Activated CD4-positive, alpha-beta T cell treated with anti-CD3 and anti-CD28 coated beads, Interleukin-2, amount 10 ng/mL, durations not matched to agents 24 days and 14 days (primary cell): ENCODE measurements at regions not wholly inside any gene's neighbourhood (a gene's known extent, or its start where the extent isn't known, plus 50 kb on each side); places are given as distances from the start of the nearest gene placed in this dataset.
A peak's percentile ranks its signal among the peaks of the same experiment; 100 is the strongest.
"Not testable (repeated sequence)": the region's sequence is repeated elsewhere in the genome, so short reads cannot be mapped to it uniquely, and the experiment has no call there.

Source experiments
- DNase-seq: peaks from one replicate; pipeline ENCODE4 v3.0.0; 2022
- H3K27ac Mint-ChIP-seq: one replicate; pipeline ENCODE4 v1.8.0; 2022; ENCODE audit warnings: mild to moderate bottlenecking, mixed read lengths
- H3K27me3 Mint-ChIP-seq: one replicate; pipeline ENCODE4 v1.8.0; 2022; ENCODE audit warnings: mixed read lengths
- H3K36me3 Mint-ChIP-seq: one replicate; pipeline ENCODE4 v1.8.0; 2022; ENCODE audit warnings: low read depth, mild to moderate bottlenecking, mixed read lengths
- H3K4me1 Mint-ChIP-seq: one replicate; pipeline ENCODE4 v1.8.0; 2021; ENCODE audit warnings: mixed read lengths
- H3K4me3 Mint-ChIP-seq: one replicate; pipeline ENCODE4 v1.8.0; 2022; ENCODE audit warnings: mild to moderate bottlenecking, moderate library complexity, mixed read lengths
- H3K9me3 Mint-ChIP-seq: one replicate; pipeline ENCODE4 v1.8.0; 2021; ENCODE audit warnings: mixed read lengths
- intact Hi-C: fragments of 100-400 bp; cut with micrococcal nuclease; formaldehyde crosslinking; loops from one replicate; pipeline ENCODE4 v1.15.1; 2023

DNA sequence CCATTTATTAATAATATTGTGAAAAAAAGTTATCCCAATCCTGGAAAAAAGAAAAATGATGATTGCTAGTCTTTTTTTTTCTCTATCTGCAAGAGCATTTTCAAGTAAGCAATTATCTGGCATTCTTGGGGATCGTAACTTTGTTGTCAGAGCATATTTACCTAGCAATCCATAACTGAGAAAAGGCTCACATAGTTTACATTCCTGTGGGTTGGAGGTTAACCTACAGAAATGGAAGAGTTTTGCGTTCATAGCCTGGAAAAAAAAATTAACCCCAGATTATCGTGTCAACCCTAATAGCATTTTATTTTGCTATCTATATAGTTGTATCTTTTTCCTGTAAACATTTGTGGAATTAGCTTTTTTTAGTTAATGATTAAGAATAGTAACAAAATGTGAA is 292.3 kb downstream of the DAD1 start:
- Mint-ChIP-seq H3K9me3 (no peaks in the 10 kb centered on the region), H3K4me3 (no peak overlapping the region), H3K36me3 (no peaks in the 10 kb centered on the region), H3K27me3 (no peaks in the 10 kb centered on the region), H3K4me1 (no peaks in the 10 kb centered on the region), H3K27ac (no peak overlapping the region)
- intact Hi-C loops = no loop called here
- no peak for DNase-seq

DNA sequence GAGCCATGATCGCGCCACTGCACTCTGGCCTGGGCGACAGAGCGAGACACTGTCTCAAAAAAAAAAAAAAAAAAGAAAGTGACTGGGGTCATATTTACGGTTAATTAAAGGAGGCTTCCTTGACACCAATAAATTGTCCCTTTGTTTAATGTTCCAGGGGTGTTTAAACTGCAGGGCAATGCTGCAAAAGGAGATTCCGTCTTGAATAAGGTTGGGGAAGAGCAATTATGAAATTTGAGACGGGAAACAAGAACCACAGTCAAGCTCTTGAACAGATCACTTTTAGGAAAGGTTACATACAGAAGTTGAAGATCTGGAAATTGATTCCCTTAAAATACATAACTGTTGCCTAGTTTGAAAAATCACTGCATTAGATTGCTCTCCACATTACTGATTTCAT is 292.9 kb downstream of the DAD1 start:
- no peaks in the 10 kb centered on the region for H3K27me3 Mint-ChIP-seq
- no peaks in the 10 kb centered on the region for H3K4me1 Mint-ChIP-seq
- no peaks in the 10 kb centered on the region for H3K36me3 Mint-ChIP-seq
- H3K27ac Mint-ChIP-seq = no peak overlapping the region
- H3K9me3 Mint-ChIP-seq = no peaks in the 10 kb centered on the region
- no peak for DNase-seq
- no peak overlapping the region for H3K4me3 Mint-ChIP-seq
- intact Hi-C loops = no loop called here

DNA sequence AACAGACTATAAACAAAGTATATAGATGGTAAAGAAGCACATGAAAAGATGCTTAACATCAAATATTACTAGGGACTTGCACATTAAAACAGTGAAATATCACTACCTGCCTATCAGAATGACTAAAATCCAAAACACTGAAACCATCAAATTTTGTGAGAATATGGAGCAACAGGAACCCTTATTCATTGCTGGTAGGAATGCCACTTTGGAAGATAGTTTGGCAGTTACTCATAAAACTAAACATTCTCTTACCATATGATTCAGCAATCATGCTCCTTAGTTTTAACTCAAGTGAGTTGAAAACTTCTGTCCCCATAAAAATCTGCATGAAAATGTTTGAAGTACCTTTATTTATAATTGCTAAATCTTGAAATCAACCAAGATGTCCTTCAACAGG is 297.6 kb downstream of the DAD1 start:
- H3K4me3 Mint-ChIP-seq = no peak overlapping the region
- H3K9me3 Mint-ChIP-seq = no peaks in the 10 kb centered on the region
- no peaks in the 10 kb centered on the region for H3K4me1 Mint-ChIP-seq
- intact Hi-C loops = no loop called here
- no peaks in the 10 kb centered on the region for H3K36me3 Mint-ChIP-seq
- no peak for DNase-seq
- no peak overlapping the region for H3K27ac Mint-ChIP-seq
- no peaks in the 10 kb centered on the region for H3K27me3 Mint-ChIP-seq

DNA sequence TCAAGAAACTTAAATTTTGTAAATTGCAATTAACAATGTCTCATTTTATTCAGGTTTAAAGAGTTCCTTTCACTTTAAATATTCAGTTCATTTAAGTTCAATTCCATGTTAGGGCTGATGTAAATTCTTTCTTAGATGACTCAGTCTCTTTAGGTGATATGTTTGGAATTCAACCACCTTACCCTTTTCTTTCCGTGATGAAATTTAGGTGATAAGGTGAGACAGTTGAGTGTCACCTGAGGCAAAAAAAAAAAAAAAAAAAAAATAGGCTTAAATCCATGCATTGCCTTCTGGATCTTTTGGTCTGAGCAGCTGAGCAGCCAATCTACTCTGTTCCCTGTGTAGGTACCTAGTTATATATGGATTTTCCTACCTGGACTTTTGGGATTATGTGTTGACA is 299.5 kb downstream of the DAD1 start:
- DNase-seq = no peak
- Mint-ChIP-seq H3K4me3 (no peak overlapping the region), H3K36me3 (no peaks in the 10 kb centered on the region), H3K4me1 (no peaks in the 10 kb centered on the region), H3K27me3 (no peaks in the 10 kb centered on the region), H3K27ac (no peak overlapping the region), H3K9me3 (no peaks in the 10 kb centered on the region)
- intact Hi-C loops = no loop called here

DNA sequence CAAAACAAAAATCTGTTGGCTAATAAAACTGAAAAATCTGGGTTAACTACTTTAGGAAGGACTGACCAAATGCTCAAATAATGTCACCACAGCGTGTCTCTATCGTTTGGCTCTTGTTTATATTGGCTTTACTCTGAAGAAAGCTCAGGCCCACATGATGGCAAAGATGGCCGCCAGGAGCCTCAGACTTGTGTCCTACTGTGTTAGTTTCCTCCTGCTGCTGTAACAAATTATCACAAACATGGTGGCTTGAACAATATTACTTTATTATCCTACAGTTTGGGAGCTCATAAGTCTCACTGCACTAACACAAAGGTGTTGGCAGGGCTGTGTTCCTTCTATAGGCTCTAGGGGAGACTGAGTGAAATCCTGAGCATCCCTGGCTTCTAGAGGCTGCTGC is 303.0 kb downstream of the DAD1 start:
- H3K36me3 Mint-ChIP-seq = no peaks in the 10 kb centered on the region
- H3K4me1 Mint-ChIP-seq = no peaks in the 10 kb centered on the region
- H3K4me3 Mint-ChIP-seq = no peak overlapping the region
- no peaks in the 10 kb centered on the region for H3K9me3 Mint-ChIP-seq
- no peak overlapping the region for H3K27ac Mint-ChIP-seq
- no peak for DNase-seq
- H3K27me3 Mint-ChIP-seq = no peaks in the 10 kb centered on the region
- intact Hi-C loops = no loop called here

DNA sequence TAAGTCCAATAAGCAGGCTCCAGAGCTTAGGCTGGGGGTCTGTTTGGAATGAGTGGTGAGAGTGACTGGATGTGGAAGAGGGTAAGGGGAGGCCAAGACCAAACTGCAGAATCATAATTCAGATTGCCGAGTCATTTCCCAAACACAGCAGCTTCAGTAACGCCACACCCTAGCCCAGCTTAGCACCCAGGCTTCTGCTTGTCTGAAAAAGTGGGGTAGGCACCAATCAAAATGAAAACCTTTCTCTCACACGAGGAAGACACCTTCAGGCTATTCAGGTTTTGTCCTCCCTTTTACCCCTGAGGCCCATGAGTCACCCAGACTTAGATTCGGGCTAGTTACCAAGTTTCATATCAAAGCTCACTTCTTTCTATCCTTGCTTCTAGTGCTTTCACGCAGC is 306.1 kb downstream of the DAD1 start:
- no peaks in the 10 kb centered on the region for H3K9me3 Mint-ChIP-seq
- intact Hi-C loops = no loop called here
- H3K4me3 Mint-ChIP-seq = no peak overlapping the region
- H3K27ac Mint-ChIP-seq = no peak overlapping the region
- no peaks in the 10 kb centered on the region for H3K4me1 Mint-ChIP-seq
- H3K27me3 Mint-ChIP-seq = no peaks in the 10 kb centered on the region
- H3K36me3 Mint-ChIP-seq = no peaks in the 10 kb centered on the region
- DNase-seq = no peak

DNA sequence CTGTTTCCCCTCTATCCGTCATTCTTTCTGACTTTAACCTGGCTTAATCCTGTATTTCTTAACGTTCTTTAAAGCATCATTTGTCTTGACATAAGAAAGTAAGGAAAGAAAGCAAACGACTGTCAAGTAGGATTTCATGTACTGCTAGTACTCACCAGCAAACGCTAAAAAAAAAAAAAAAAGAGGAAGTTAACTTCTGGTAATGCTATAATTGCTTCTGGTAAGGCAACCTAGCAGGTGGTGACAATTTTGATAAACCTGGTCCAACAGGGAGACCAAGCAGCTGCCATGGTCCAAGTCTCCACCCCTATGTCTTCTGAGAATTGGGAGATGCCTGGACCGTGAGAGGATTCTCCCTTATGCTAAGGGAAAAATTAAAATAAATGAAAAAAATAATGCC is 306.6 kb downstream of the DAD1 start:
- no peak overlapping the region for H3K27ac Mint-ChIP-seq
- H3K4me3 Mint-ChIP-seq = no peak overlapping the region
- no peaks in the 10 kb centered on the region for H3K27me3 Mint-ChIP-seq
- DNase-seq = no peak
- H3K36me3 Mint-ChIP-seq = no peaks in the 10 kb centered on the region
- intact Hi-C loops = no loop called here
- H3K4me1 Mint-ChIP-seq = no peaks in the 10 kb centered on the region
- H3K9me3 Mint-ChIP-seq = no peaks in the 10 kb centered on the region

DNA sequence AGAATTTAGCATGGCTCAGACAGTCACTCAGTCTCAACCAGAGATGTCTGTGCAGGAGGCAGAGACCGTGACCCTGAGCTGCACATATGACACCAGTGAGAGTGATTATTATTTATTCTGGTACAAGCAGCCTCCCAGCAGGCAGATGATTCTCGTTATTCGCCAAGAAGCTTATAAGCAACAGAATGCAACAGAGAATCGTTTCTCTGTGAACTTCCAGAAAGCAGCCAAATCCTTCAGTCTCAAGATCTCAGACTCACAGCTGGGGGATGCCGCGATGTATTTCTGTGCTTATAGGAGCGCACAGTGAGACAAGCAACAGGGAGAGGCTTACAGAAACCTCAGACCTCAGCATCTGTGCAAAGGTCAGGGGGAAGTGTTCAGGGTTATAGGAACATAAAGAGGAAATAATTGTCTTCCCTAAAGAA is 307.6 kb downstream of the DAD1 start:
- peak overlapping the region; percentile 88 for H3K27ac Mint-ChIP-seq
- H3K36me3 Mint-ChIP-seq, H3K4me1 Mint-ChIP-seq, intact Hi-C loops, H3K9me3 Mint-ChIP-seq, H3K27me3 Mint-ChIP-seq, DNase-seq: not testable (repeated sequence)
- peak overlapping the region; percentile 83 for H3K4me3 Mint-ChIP-seq

DNA sequence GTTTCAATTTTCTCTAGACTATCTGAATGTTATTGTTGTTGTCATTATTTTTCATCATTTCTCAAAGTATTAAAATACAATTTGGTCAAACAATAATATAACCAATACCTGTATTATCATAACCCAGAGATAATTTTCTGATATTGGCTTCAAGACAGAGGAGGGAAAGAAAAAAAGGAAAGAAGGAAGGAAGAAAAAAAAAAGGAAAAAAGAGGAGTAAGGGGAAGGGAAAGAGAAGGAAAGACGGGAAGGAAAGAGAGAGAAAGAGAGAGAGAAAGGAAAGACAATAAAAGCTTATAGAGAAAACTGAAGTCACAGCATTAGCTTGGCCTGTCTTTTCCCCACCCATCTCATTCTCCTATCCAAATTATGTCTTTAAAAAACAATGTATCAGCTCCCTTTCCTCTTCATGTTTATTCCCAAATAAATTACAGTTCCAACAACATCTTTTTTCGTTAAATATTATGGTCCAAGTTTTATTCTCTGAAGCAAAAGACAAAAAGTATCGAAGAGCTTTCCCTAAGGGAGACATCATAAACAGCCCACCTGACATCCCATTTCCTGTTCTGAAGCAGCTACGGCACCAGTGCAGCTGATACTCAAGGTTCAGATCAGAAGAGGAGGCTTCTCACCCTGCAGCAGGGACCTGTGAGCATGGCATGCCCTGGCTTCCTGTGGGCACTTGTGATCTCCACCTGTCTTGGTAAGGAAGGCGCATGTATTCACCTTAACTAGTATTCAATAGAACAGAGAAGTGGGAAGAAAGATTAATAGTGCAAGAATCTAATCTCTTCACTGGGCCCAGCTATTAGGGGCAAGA is 308.3 kb downstream of the DAD1 start:
- H3K4me1 Mint-ChIP-seq = no peaks in the 10 kb centered on the region
- peak; percentile 55 for DNase-seq
- H3K4me3 Mint-ChIP-seq = peak overlapping the region; percentile 83
- intact Hi-C loops = no loop called here
- no peaks in the 10 kb centered on the region for H3K27me3 Mint-ChIP-seq
- H3K9me3 Mint-ChIP-seq = no peaks in the 10 kb centered on the region
- peak overlapping the region; percentile 88 for H3K27ac Mint-ChIP-seq
- no peaks in the 10 kb centered on the region for H3K36me3 Mint-ChIP-seq

DNA sequence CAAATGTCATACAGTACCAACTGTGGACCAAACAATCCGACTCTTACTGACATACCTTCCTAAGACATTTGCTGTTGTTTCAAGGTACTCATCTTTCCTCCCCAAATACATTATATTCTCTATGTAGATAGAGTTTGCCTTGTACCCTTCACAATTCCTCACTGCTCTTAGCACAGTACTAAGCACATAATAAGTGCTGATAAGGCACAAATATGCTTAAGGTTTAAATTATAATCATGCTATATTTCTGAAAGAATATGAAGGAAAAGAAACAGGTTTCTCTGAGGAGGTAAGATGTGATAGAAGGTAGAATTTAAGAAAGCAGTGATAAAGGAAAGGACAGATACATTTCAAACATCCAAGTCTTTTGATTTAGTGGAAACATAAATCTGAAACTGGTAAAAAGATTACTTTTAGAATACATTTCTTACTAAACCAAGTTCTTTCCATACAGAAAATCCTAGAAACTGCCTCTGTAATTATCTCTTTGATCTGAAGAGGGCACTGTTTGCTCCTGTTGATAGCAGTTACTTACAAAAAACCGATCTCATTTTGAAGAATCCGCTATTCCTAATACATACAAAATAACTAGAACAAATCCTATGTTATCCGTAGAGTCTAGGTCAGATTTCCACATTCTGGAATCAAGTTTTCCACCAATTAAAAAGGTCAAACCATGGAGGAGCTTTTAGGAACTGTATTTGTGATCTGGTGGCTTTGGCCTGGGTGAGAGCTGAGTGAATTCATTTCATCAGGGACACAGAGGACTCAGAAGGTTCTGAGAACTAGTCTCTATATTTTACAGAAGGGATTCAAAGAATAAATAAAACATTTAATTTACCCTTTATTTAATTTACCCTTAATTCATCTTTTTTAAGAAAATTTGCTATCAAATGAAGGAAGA is 311.9 kb downstream of the DAD1 start:
- H3K4me1 Mint-ChIP-seq = no peaks in the 10 kb centered on the region
- DNase-seq = no peak
- H3K9me3 Mint-ChIP-seq = no peaks in the 10 kb centered on the region
- H3K27ac Mint-ChIP-seq = no peak overlapping the region
- intact Hi-C loops = no loop called here
- no peaks in the 10 kb centered on the region for H3K36me3 Mint-ChIP-seq
- peak overlapping the region; percentile 47 for H3K4me3 Mint-ChIP-seq
- H3K27me3 Mint-ChIP-seq = no peaks in the 10 kb centered on the region

DNA sequence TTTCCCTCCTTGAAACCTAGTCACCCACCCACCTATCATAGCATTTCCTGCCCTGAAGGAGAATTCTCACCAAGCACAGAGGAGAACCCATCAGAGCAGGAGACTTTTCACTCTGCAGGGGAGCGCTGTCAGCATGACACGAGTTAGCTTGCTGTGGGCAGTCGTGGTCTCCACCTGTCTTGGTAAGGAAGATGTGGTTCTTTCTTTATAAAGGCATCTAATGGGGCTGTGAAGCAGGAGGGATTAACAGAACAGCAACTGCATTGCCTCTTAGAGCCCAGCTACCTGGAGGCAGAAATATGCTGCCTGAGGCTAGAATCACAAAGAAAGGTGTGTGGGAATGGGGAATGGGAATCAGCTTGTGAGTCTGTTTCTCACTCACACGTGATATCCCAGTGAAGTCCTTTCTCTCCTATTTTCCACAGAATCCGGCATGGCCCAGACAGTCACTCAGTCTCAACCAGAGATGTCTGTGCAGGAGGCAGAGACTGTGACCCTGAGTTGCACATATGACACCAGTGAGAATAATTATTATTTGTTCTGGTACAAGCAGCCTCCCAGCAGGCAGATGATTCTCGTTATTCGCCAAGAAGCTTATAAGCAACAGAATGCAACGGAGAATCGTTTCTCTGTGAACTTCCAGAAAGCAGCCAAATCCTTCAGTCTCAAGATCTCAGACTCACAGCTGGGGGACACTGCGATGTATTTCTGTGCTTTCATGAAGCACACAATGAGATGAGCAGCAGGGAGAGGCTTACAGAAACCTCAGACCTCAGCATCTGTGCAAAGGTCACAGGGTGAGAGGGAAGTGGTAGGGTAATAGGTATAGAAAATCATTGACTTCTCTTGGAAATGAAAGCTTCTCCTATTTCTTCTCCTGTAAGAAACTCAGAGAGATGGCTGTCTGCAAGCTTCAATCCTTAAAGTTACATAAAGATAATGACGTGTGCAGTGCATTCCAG is 316.9 kb downstream of the DAD1 start:
- no peak for DNase-seq
- Mint-ChIP-seq H3K27ac (peak overlapping the region; percentile 65), H3K4me1 (no peaks in the 10 kb centered on the region)

DNA sequence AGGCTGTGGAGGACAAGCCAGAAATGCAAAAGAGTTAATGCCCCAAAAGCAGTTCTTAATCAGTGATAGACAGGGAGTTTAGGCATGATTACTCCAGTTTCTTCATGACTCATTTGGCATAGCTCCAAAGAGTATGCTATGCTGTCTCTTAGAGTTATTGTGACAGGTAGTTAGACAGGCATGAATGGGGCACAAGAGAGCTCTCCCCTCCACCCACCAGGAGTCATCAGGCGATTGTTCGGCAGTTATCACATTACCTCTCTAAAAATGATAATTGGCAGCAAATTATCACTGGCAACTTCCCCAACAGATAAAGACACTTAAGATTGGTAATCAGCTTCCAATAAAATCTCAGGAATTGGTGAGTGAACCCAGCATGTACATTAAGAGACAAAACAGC is 320.1 kb downstream of the DAD1 start:
- Mint-ChIP-seq H3K4me1 (no peaks in the 10 kb centered on the region), H3K36me3 (no peaks in the 10 kb centered on the region), H3K27me3 (no peaks in the 10 kb centered on the region), H3K9me3 (no peaks in the 10 kb centered on the region), H3K4me3 (peak overlapping the region; percentile 55), H3K27ac (peak overlapping the region; percentile 76)
- intact Hi-C loops = loop anchor here (5.0 kb wide), 1 partner anchor 42 kb away; no protein-coding TSS in a partner anchor
- no peak for DNase-seq

More for the DNA sequence above, 316.9 kb downstream of the DAD1 start:
- no peaks in the 10 kb centered on the region for H3K27me3 Mint-ChIP-seq
- intact Hi-C loops = no loop called here
- no peaks in the 10 kb centered on the region for H3K36me3 Mint-ChIP-seq
- peak overlapping the region; percentile 64 for H3K4me3 Mint-ChIP-seq
- H3K9me3 Mint-ChIP-seq = no peaks in the 10 kb centered on the region

DNA sequence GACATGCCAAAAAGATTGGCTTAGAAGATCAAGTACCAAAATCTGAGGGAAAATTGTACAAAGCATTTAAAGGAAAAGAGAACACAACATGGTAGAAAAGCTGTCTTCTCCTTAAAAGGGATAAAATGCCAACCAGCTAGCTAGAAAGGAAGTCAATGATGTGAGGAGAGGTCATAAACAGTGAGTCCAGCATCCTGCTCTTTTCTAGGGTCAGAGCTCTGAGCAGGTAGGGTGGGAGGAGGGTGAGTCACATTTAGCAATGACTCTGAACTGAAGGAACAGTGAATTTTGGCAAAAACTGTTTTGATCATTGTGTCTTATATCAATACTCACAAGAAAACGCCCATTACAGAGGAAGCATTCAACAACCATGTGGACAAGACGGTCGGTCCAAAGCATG is 322.3 kb downstream of the DAD1 start:
- Mint-ChIP-seq H3K36me3 (no peaks in the 10 kb centered on the region), H3K4me1 (no peaks in the 10 kb centered on the region), H3K9me3 (no peaks in the 10 kb centered on the region), H3K27me3 (no peaks in the 10 kb centered on the region), H3K27ac (no peak overlapping the region), H3K4me3 (no peak overlapping the region)
- no peak for DNase-seq
- intact Hi-C loops = loop anchor here (5.0 kb wide), 1 partner anchor 39 kb away; no protein-coding TSS in a partner anchor
